ENCODE measurements at regions not wholly inside any gene's neighbourhood (a gene's known extent, or its start where the extent isn't known, plus 50 kb on each side); places are given as distances from the start of the nearest gene placed in this dataset.

- CTCF ChIA-PET: no interaction called here
- H3K4me3 ChIP-seq: no peak overlapping the region
- no peaks in the 10 kb centered on the region for H3K36me3 ChIP-seq (ENCODE audit: control insufficient read depth in 2 of 2, insufficient read depth in 2 of 2, low read length in 1 of 2)
- H3K4me1 ChIP-seq (ENCODE audit: control insufficient read depth, insufficient read depth, low read length): no peaks in the 10 kb centered on the region
- no peak overlapping the region for H3K9ac ChIP-seq (ENCODE audit: control insufficient read depth, insufficient read depth, low read length)
- POLR2A ChIA-PET: no interaction called here
- no peak overlapping the region for H3K4me2 ChIP-seq (ENCODE audit: control insufficient read depth, insufficient read depth)
- WGBS (ENCODE audit: insufficient coverage, insufficient replicate concordance, low lambda C conversion rate, missing lambda C conversion rate): 55% methylated on average over 8 of the region's 8 CpGs
- no peak overlapping the region for H3K27ac ChIP-seq (ENCODE audit: control insufficient read depth, insufficient read depth)
- FAIRE-seq: no peak
- RAD21 ChIA-PET (ENCODE audit: unreplicated experiment): no interaction called here
- intact Hi-C loops (cut with micrococcal nuclease; ENCODE audit: unreplicated experiment) (no loop called here), in situ Hi-C loops (cut with MboI) (no loop called here)
- H3K9me3 ChIP-seq (replicated peaks; ENCODE audit: control insufficient read depth, insufficient read depth, low read length): no peaks in the 10 kb centered on the region; the same call in 2 of the 3 replicates
- no peak for TF ChIP-seq SIX5 (IDR thresholded peaks at IDR 0.05; ENCODE audit: low read depth, low read length, severe bottlenecking)
- TF ChIP-seq NFYB (IDR thresholded peaks at IDR 0.05; ENCODE audit: insufficient read depth, low read depth, low read length): 0 out of 2 replicates have a peak, but pooled peaks have one; percentile 42
- TF ChIP-seq ZNF384 (IDR thresholded peaks at IDR 0.05; ENCODE audit: borderline replicate concordance, low read depth, low read length): no peak
- 0 out of 2 replicates have a peak, but pooled peaks have one; percentile 11 for TF ChIP-seq NR2F1 (conservative IDR thresholded peaks at IDR 0.05)
- SMC1A ChIA-PET (ENCODE audit: uncharacterized antibody, unreplicated experiment): interaction anchor here (1.3 kb wide), 1 partner anchor 10 kb away, joined by 3 read pairs; no protein-coding TSS in a partner anchor
- no peak for DNase-seq (ENCODE audit: low read depth, low spot score)
- no peak overlapping the region for H2AFZ ChIP-seq (ENCODE audit: control insufficient read depth, low read depth, low read length)
- no peaks in the 10 kb centered on the region; a peak in 1 of 4 replicates for H3K27me3 ChIP-seq (replicated peaks in 1 of 2; ENCODE audit: control insufficient read depth in 2 of 2, insufficient read depth in 2 of 2, low read length in 1 of 2)
- no peak for ATAC-seq
- no TSS peak for BruUV-seq (replicated peaks)
- H4K20me1 ChIP-seq (ENCODE audit: control insufficient read depth, insufficient read depth): no peaks in the 10 kb centered on the region
- H3K79me2 ChIP-seq (ENCODE audit: control insufficient read depth, insufficient read depth, low read length): no peaks in the 10 kb centered on the region
Observed at GRCh38 chrX:40449956-40450706, 130.6 kb upstream of the ATP6AP2 start.

GRCh38 chrX:40449396-40449795, 131.4 kb upstream of the ATP6AP2 start:
- POLR2A ChIA-PET: no interaction called here
- Histone ChIP-seq H3K9me3 (replicated peaks; ENCODE audit: control insufficient read depth, insufficient read depth, low read length) (no peaks in the 10 kb centered on the region), H3K27me3 (replicated peaks in 1 of 2; ENCODE audit: control insufficient read depth in 2 of 2, insufficient read depth in 2 of 2, low read length in 1 of 2) (no peaks in the 10 kb centered on the region; a peak in 1 of 4 replicates), H2AFZ (ENCODE audit: control insufficient read depth, low read depth, low read length) (no peak overlapping the region), H3K4me3 (no peak overlapping the region), H3K4me1 (ENCODE audit: control insufficient read depth, insufficient read depth, low read length) (no peaks in the 10 kb centered on the region), H3K36me3 (ENCODE audit: control insufficient read depth in 2 of 2, insufficient read depth in 2 of 2, low read length in 1 of 2) (no peaks in the 10 kb centered on the region), H3K9ac (ENCODE audit: control insufficient read depth, insufficient read depth, low read length) (no peak overlapping the region), H3K27ac (ENCODE audit: control insufficient read depth, insufficient read depth) (no peak overlapping the region), H3K4me2 (ENCODE audit: control insufficient read depth, insufficient read depth) (no peak overlapping the region), H3K79me2 (ENCODE audit: control insufficient read depth, insufficient read depth, low read length) (no peaks in the 10 kb centered on the region), H4K20me1 (ENCODE audit: control insufficient read depth, insufficient read depth) (no peaks in the 10 kb centered on the region)
- intact Hi-C loops (cut with micrococcal nuclease; ENCODE audit: unreplicated experiment) (no loop called here), in situ Hi-C loops (cut with MboI) (no loop called here)
- CTCF ChIA-PET: no interaction called here
- no TSS peak for BruUV-seq (replicated peaks)
- SMC1A ChIA-PET (ENCODE audit: uncharacterized antibody, unreplicated experiment): interaction anchor here (1.3 kb wide), 1 partner anchor 9 kb away, joined by 3 read pairs; no protein-coding TSS in a partner anchor
- 41% methylated on average over 7 of the region's 7 CpGs for WGBS (ENCODE audit: insufficient coverage, insufficient replicate concordance, low lambda C conversion rate, missing lambda C conversion rate)
- DNase-seq (ENCODE audit: low read depth, low spot score) (no peak), ATAC-seq (no peak), FAIRE-seq (no peak)
- RAD21 ChIA-PET (ENCODE audit: unreplicated experiment): no interaction called here
- TF ChIP-seq BCL3 (IDR thresholded peaks at IDR 0.05; ENCODE audit: borderline replicate concordance, insufficient read depth, low read depth, low read length, poor library complexity, severe bottlenecking): no peak
- no peak for TF ChIP-seq IKZF1 (conservative IDR thresholded peaks at IDR 0.05)
- TF ChIP-seq CBX5 (IDR thresholded peaks at IDR 0.05; ENCODE audit: low read depth): no peak
- TF ChIP-seq NR2C2 (IDR thresholded peaks at IDR 0.05; ENCODE audit: borderline replicate concordance, control insufficient read depth, insufficient read length, low read depth): no peak
- no peak for TF ChIP-seq SMAD1 (IDR thresholded peaks at IDR 0.05; ENCODE audit: low read depth, partially characterized antibody)
- TF ChIP-seq EED (IDR thresholded peaks at IDR 0.05; ENCODE audit: low read depth): no peak
- TF ChIP-seq IKZF2 (IDR thresholded peaks at IDR 0.05): no peak
- TF ChIP-seq JUNB (IDR thresholded peaks at IDR 0.05): no peak
- TF ChIP-seq RAD21 (IDR thresholded peaks at IDR 0.05; ENCODE audit: insufficient read depth, low read depth, low read length): no peak
